ENCODE measurements at regions not wholly inside any gene's neighbourhood (a gene's known extent, or its start where the extent isn't known, plus 50 kb on each side); places are given as distances from the start of the nearest gene placed in this dataset.

- TF ChIP-seq FOS (IDR thresholded peaks at IDR 0.05; ENCODE audit: low read depth, low read length) (no peak), MAFK (IDR thresholded peaks at IDR 0.05; ENCODE audit: low read depth, low read length) (no peak), USF2 (IDR thresholded peaks at IDR 0.05; ENCODE audit: low read depth, low read length) (no peak), BHLHE40 (IDR thresholded peaks at IDR 0.05; ENCODE audit: low read depth, low read length) (no peak), CEBPB (IDR thresholded peaks at IDR 0.05; ENCODE audit: low read depth, low read length) (no peak), ELK1 (IDR thresholded peaks at IDR 0.05; ENCODE audit: borderline replicate concordance, low read depth, low read length) (no peak), NFE2L2 (IDR thresholded peaks at IDR 0.05; ENCODE audit: low read depth, low read length) (no peak), SMC3 (IDR thresholded peaks at IDR 0.05; ENCODE audit: low read depth, low read length) (no peak), RAD21 (IDR thresholded peaks at IDR 0.05; ENCODE audit: low read length) (no peak), CTCF (conservative IDR thresholded peaks at IDR 0.05; ENCODE audit: low read depth, low read length) (no peak), POLR2A (IDR thresholded peaks at IDR 0.05; ENCODE audit: low read depth, low read length) (no peak), RCOR1 (IDR thresholded peaks at IDR 0.05; ENCODE audit: insufficient replicate concordance, low read length) (no peak), MAZ (IDR thresholded peaks at IDR 0.05; ENCODE audit: borderline replicate concordance, low read depth, low read length) (no peak), RFX5 (IDR thresholded peaks at IDR 0.05; ENCODE audit: low read depth, low read length) (no peak), CHD1 (IDR thresholded peaks at IDR 0.05; ENCODE audit: low read depth, low read length) (no peak), MXI1 (IDR thresholded peaks at IDR 0.05; ENCODE audit: borderline replicate concordance, low read depth, low read length) (no peak)
- Histone ChIP-seq H3K36me3 (ENCODE audit: control insufficient read depth, insufficient read depth, low read length) (no peaks in the 10 kb centered on the region), H2AFZ (replicated peaks; ENCODE audit: low read length, poor library complexity) (no peak overlapping the region), H2BK5ac (ENCODE audit: low read depth, low read length, poor library complexity, severe bottlenecking) (no peak overlapping the region), H4K20me1 (ENCODE audit: insufficient read depth, low read length) (no peaks in the 10 kb centered on the region), H3K27ac (ENCODE audit: insufficient read depth, low read length) (no peak overlapping the region), H3K9ac (ENCODE audit: low read depth, low read length) (no peak overlapping the region), H3K4ac (ENCODE audit: low read depth, low read length) (no peak overlapping the region), H3K18ac (ENCODE audit: low read depth, low read length) (no peak overlapping the region), H2BK120ac (ENCODE audit: low read depth, low read length) (no peak overlapping the region), H3K23ac (ENCODE audit: low read depth, low read length) (no peak overlapping the region), H4K91ac (ENCODE audit: insufficient read depth, low read depth, low read length) (no peak overlapping the region), H3K56ac (ENCODE audit: extremely low read depth, insufficient read depth, low read length) (no peak overlapping the region), H3K4me3 (ENCODE audit: insufficient read depth, low read depth, low read length) (no peak overlapping the region), H3K14ac (replicated peaks; ENCODE audit: low read depth, low read length) (no peak overlapping the region), H3K9me1 (ENCODE audit: insufficient read depth, low read length) (no peaks in the 10 kb centered on the region), H2BK20ac (ENCODE audit: low read depth, low read length) (no peak overlapping the region), H4K5ac (ENCODE audit: low read depth, low read length) (no peak overlapping the region), H2AK5ac (ENCODE audit: low read depth, low read length) (no peak overlapping the region), H2AK9ac (replicated peaks; ENCODE audit: low read depth, low read length, poor library complexity) (no peak overlapping the region), H2BK15ac (ENCODE audit: low read depth, low read length) (no peak overlapping the region), H3K4me2 (ENCODE audit: low read depth, low read length) (no peak overlapping the region), H3K79me1 (ENCODE audit: low read depth in 1 of 2, low read length in 2 of 2) (no peaks in the 10 kb centered on the region), H3K9me3 (ENCODE audit: control insufficient read depth, insufficient read depth, low read length) (peaks cover 14% of the 10 kb centered on the region), H3K27me3 (ENCODE audit: control insufficient read depth, insufficient read depth, low read length) (no peaks in the 10 kb centered on the region), H3K4me1 (ENCODE audit: control insufficient read depth, insufficient read depth, low read length) (no peaks in the 10 kb centered on the region), H4K8ac (ENCODE audit: low read depth in 2 of 2, low read length in 2 of 2) (no peak overlapping the region)
- no CpG with 5 or more reads among the region's 3 CpGs for WGBS, 2 experiments (ENCODE audit: extremely low coverage in 2 of 2, insufficient read length in 1 of 2)
- BruUV-seq (replicated peaks) = no TSS peak
- in situ Hi-C loops (cut with MboI; ENCODE audit: low sequenced_read_pairs) = no loop called here
- DNase-seq (no peak), ATAC-seq (ENCODE audit: low read depth) (no peak)
- intact Hi-C loops (cut with micrococcal nuclease) = no loop called here
- CTCF ChIA-PET = no interaction called here
- dilution Hi-C loops (cut with HindIII; ENCODE audit: low sequenced_read_pairs, unreplicated experiment) = no loop called here
- POLR2A ChIA-PET (ENCODE audit: unreplicated experiment) = no interaction called here
Observed at GRCh38 chr5:7186818-7187217, 209.1 kb upstream of the ADCY2 start.

Measured in IMR-90 (cell line).